ENCODE measurements at regions not wholly inside any gene's neighbourhood (a gene's known extent, or its start where the extent isn't known, plus 50 kb on each side); places are given as distances from the start of the nearest gene placed in this dataset.
"Not testable (repeated sequence)": the region's sequence is repeated elsewhere in the genome, so short reads cannot be mapped to it uniquely, and the experiment has no call there.

DNA sequence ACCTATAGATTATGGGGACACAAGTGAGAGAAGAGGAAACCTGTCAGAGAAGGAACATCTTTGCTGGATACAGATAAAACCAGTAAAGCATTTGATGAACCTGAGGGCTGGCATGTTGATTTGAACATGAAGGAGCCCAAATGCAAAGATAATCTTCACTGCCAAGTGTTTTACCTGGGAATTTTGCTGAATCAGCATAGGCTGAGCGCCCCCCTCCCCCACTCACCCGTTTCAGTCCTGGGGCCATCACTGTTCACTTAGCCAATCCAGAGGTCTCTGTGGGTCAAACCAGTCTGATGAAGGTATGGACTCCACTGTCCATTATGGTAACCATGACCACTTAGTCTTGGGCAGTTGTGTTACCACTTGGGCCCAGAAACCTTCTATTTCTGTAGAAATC is 466.0 kb upstream of the GRM7 start:
- H3K4me3 ChIP-seq (ENCODE audit: low read depth, low read length), result no peak overlapping the region
- TF ChIP-seq, protein P1, sequence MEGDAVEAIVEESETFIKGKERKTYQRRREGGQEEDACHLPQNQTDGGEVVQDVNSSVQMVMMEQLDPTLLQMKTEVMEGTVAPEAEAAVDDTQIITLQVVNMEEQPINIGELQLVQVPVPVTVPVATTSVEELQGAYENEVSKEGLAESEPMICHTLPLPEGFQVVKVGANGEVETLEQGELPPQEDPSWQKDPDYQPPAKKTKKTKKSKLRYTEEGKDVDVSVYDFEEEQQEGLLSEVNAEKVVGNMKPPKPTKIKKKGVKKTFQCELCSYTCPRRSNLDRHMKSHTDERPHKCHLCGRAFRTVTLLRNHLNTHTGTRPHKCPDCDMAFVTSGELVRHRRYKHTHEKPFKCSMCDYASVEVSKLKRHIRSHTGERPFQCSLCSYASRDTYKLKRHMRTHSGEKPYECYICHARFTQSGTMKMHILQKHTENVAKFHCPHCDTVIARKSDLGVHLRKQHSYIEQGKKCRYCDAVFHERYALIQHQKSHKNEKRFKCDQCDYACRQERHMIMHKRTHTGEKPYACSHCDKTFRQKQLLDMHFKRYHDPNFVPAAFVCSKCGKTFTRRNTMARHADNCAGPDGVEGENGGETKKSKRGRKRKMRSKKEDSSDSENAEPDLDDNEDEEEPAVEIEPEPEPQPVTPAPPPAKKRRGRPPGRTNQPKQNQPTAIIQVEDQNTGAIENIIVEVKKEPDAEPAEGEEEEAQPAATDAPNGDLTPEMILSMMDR (conservative IDR thresholded peaks at IDR 0.05; ENCODE audit: low read depth, low read length), result no peak
- no peak for DNase-seq (ENCODE audit: low read depth)

DNA sequence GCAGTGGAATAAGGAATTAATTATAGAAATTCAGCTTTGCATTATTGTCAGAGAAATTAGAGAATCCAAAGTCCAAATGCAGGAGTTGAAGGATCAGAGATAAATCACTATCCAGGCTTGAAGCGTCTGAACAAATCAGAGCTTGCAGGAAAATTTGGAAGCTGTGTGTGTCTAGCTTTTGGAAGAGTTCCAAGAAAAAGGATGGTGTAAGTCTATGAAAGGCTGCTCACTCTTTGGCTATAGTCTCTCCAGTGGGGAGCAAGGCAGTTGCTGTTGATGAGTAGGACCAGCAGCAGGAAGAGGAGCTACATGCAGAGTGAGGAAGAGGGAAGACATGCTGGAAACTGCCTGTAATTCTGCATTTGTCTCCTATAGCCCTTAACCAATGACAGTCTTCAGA is 464.3 kb upstream of the GRM7 start:
- H3K4me3 ChIP-seq (ENCODE audit: low read depth, low read length), result no peak overlapping the region
- DNase-seq (ENCODE audit: low read depth), result no peak
- TF ChIP-seq, protein P1 (conservative IDR thresholded peaks at IDR 0.05; ENCODE audit: low read depth, low read length), result no peak

DNA sequence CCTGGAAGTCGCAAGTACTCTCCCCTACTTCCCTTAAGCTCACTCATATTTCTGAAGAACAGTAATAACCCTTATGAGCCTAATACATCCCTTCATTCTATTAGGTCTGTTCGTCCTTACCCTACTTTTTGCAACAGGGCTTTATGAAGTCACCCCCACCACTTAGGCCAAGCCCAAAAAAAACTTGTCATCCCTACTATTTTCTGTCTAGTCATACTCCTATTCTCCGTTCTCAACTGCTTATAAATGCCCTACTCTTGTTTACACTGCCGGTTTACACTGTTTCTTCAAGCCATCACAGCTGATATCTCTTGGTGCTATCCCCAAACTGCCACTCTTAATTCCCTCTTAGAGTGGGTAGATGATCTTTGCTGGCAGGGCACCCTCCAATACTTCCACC is 458.2 kb upstream of the GRM7 start:
- DNase-seq (ENCODE audit: low read depth); H3K4me3 ChIP-seq (ENCODE audit: low read depth, low read length): not testable (repeated sequence)

DNA sequence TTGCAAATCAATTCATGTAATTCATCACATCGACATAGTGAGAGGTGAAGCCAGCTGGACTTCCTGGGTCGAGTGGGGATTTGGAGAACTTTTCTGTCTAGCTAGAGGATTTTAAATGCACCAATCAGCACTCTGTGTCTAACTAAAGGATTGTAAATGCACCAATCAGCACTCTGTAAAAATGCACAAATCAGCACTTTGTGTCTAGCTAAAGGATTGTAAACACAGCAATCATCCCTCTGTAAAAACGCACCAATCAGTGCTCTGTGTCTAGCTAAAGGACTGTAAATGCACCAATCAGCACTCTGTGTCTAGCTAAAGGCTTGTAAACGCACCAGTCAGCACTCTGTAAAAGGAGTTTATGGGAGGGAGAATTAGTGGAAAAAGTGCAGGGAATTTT is 454.0 kb upstream of the GRM7 start:
- not testable (repeated sequence) for DNase-seq (ENCODE audit: low read depth); H3K4me3 ChIP-seq (ENCODE audit: low read depth, low read length)

DNA sequence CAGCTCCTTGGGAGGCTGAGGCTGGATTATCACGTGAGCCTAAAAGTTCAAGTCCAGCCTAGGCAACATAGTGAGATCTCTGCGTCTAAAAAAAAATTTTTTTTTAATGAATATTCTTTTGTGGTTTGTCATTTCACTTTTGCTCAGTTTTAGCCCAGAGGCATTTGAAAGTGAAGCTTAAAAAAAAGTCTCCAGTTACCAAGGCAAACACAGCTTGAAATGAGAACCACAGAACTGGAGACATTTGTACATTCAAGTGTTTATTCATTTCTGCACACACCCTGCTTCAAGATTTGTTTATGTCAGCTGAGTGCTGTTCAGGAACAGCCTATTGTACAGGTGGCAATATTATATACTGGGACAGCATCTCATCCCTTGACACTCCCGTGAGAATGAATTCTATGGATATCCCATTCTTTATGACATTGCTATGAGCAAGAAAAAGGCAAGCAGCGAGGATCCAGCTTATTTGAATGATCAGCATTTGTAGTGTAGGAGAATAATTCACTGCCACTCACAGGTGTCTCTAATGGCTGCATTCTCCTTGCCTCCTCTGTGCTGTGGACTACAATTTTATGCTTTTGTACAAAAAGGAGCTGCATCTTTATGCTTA is 444.8 kb upstream of the GRM7 start:
- TF ChIP-seq, protein P1 (conservative IDR thresholded peaks at IDR 0.05; ENCODE audit: low read depth, low read length), result no peak
- no peak overlapping the region for H3K4me3 ChIP-seq (ENCODE audit: low read depth, low read length)
- no peak for DNase-seq (ENCODE audit: low read depth)

DNA sequence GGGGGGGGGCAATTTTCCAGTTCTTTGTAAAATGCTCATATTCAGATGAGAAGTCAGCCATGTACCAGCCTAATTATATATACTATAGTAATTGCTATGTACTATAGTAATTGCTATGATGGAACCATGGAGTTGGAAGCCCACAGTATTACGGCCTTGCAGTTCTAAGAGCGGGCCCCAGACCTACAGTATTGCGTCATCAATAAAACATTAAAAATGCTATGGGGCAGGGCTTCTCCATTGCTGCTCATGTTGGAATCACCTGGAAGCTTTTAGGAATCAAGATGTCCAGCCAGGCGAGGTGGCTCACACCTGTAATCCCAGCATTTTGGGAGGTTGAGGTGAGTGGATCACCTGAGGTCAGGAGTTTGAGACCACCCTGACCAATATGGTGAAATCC is 443.7 kb upstream of the GRM7 start:
- TF ChIP-seq, protein P1 (conservative IDR thresholded peaks at IDR 0.05; ENCODE audit: low read depth, low read length), result no peak
- no peak for DNase-seq (ENCODE audit: low read depth)
- H3K4me3 ChIP-seq (ENCODE audit: low read depth, low read length), result no peak overlapping the region

DNA sequence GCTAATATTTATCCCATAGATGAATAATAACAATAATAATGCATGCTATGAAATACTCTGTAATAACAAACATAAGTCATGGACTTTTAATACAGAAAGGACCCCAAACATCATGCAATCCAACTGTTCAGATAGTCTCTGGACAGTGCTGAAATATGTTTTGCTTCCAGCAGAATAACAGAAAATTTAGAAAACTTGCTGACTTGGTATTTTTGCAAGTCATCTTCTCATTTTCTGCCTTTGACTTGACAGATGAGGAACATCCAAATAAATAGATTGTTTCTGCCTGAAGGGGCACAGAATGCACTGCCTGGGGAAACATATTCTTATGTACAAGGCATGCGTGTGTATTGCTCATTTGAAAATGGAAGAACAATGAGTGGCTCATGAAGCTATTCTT is 442.4 kb upstream of the GRM7 start:
- H3K4me3 ChIP-seq (ENCODE audit: low read depth, low read length), result no peak overlapping the region
- TF ChIP-seq, protein P1 (conservative IDR thresholded peaks at IDR 0.05; ENCODE audit: low read depth, low read length), result no peak
- DNase-seq (ENCODE audit: low read depth), result no peak

DNA sequence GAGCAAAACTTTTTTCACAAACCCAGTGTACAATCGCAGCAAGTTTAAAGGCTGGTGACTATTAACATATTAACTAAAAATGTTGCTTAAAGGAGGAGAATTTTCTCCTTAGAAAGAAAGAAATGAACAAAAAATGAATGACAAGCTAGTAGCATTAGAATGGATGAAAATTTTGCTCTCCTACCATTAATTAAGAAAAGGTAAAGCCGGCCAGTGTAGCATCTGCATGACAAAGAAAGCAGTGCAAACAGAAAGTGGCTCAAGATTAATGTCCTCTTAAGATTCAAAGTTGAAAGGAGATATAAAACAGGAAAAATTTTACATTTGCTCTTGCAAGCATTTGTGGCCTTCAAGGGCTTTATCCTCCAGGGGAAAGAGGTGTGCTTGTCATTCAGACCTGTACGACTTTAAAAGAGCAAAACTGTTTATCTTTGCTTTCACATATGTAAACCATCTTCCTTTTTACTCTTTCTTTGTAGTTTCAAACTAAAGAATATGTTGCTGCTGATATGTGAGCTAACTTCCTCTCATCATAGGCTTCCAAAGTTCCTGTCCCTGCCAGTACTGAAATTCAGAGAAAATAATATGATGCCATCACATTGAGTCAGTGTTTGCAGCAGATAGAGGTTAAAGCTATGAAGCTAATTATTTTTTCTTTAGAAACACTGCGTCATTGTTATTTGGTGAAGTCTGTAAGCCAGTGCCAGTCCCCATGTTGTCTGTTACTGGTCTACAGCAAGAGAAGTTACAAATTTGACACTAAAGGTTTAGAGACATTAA is 439.1 kb upstream of the GRM7 start:
- no peak for DNase-seq (ENCODE audit: low read depth)
- H3K4me3 ChIP-seq (ENCODE audit: low read depth, low read length), result no peak overlapping the region
- TF ChIP-seq, protein P1 (conservative IDR thresholded peaks at IDR 0.05; ENCODE audit: low read depth, low read length), result no peak
